ENCODE measurements at regions not wholly inside any gene's neighbourhood (a gene's known extent, or its start where the extent isn't known, plus 50 kb on each side); places are given as distances from the start of the nearest gene placed in this dataset.

DNA sequence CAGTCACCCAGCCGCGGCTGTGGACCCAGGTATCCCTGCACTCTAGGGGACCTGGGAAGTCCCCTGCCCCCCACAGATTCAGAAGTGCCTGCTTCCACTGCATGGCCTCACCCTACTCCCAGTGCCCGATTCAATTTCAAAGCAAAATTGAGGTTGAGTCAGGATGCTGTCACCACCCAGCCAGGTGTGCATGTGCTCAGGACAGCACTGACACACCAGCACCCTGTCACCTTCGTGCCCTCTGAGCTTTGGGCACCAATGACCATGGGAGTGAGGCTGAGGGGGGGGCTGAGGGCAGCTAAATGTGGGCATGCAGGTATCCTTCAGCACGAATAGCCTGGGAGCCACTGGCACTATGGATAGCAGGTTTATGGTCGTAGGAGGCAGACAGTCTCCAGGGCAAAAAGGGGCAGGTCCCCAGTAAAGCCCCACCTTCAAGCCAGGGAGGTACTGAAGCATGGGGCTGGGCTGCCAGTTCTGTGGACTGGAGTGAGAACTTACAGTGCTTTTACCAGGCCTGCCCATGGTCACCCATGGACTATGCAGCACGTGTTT, 1151.6 kb upstream of the CDH6 start:
- Histone ChIP-seq H3K27ac (ENCODE audit: low read depth, low read length) (no peak overlapping the region), H3K79me2 (ENCODE audit: control insufficient read depth in 1 of 2, insufficient read depth in 2 of 2, low read length in 2 of 2) (no peaks in the 10 kb centered on the region)
- CTCF ChIA-PET (ENCODE audit: partially characterized antibody), result interaction anchor here (0.6 to 2.2 kb wide), 8 partner anchors 8 to 850 kb away, joined by 3 to 21 read pairs (median 5); no protein-coding TSS in a partner anchor

More for the DNA sequence above, 1151.6 kb upstream of the CDH6 start:
- DNase-seq (ENCODE audit: low read depth in 1 of 2, low spot score in 2 of 2), result no peak
- no peak overlapping the region for H2BK12ac ChIP-seq (ENCODE audit: low read depth, low read length)
- H2AK5ac ChIP-seq (ENCODE audit: low read depth, low read length), result no peak overlapping the region
- no peak for TF ChIP-seq NRF1 (IDR thresholded peaks at IDR 0.05; ENCODE audit: low read depth, low read length)
- no peak for TF ChIP-seq SP1 (IDR thresholded peaks at IDR 0.05; ENCODE audit: low read depth, low read length)
- TF ChIP-seq POU5F1 (IDR thresholded peaks at IDR 0.05; ENCODE audit: low read depth, low read length), result no peak
- TF ChIP-seq ZNF274 (IDR thresholded peaks at IDR 0.05; ENCODE audit: borderline replicate concordance, extremely low read depth, low read length), result no peak
- no peak for TF ChIP-seq FOSL1 (IDR thresholded peaks at IDR 0.05; ENCODE audit: insufficient read depth, low read depth, low read length)
- TF ChIP-seq, protein P1, sequence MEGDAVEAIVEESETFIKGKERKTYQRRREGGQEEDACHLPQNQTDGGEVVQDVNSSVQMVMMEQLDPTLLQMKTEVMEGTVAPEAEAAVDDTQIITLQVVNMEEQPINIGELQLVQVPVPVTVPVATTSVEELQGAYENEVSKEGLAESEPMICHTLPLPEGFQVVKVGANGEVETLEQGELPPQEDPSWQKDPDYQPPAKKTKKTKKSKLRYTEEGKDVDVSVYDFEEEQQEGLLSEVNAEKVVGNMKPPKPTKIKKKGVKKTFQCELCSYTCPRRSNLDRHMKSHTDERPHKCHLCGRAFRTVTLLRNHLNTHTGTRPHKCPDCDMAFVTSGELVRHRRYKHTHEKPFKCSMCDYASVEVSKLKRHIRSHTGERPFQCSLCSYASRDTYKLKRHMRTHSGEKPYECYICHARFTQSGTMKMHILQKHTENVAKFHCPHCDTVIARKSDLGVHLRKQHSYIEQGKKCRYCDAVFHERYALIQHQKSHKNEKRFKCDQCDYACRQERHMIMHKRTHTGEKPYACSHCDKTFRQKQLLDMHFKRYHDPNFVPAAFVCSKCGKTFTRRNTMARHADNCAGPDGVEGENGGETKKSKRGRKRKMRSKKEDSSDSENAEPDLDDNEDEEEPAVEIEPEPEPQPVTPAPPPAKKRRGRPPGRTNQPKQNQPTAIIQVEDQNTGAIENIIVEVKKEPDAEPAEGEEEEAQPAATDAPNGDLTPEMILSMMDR (IDR thresholded peaks at IDR 0.05; ENCODE audit: control extremely low read depth in 1 of 3, insufficient read depth in 1 of 3, low read depth in 1 of 3, low read length in 3 of 3), result no peak
- TF ChIP-seq BACH1 (IDR thresholded peaks at IDR 0.05; ENCODE audit: low read length), result no peak
- no peaks in the 10 kb centered on the region; a peak in 1 of 7 replicates for H3K4me1 ChIP-seq (replicated peaks in 1 of 4; ENCODE audit: control insufficient read depth in 3 of 4, insufficient read depth in 4 of 4, low read length in 3 of 4)
- no peak overlapping the region for H4K5ac ChIP-seq (ENCODE audit: insufficient read length, low read depth, low read length)
- no peak overlapping the region for H3K9ac ChIP-seq (replicated peaks in 1 of 4; ENCODE audit: extremely low read depth in 1 of 4, low read depth in 3 of 4, low read length in 3 of 4)
- no peak overlapping the region for H2BK15ac ChIP-seq (ENCODE audit: low read length)
- no peaks in the 10 kb centered on the region for H3K23me2 ChIP-seq (ENCODE audit: low read depth, low read length)
- H2BK5ac ChIP-seq (ENCODE audit: low read depth, low read length), result no peak overlapping the region
- 87% methylated on average over 7 of the region's 7 CpGs; no CpG with 5 or more reads in 1 of the 2 experiments for WGBS, 2 experiments (ENCODE audit: extremely low coverage in 1 of 2, insufficient coverage in 1 of 2, insufficient read length in 1 of 2, insufficient replicate concordance in 2 of 2, low coverage in 1 of 2, low lambda C conversion rate in 2 of 2, missing lambda C conversion rate in 1 of 2)
- no peak overlapping the region for H2AFZ ChIP-seq (ENCODE audit: low read length)
- H4K91ac ChIP-seq (replicated peaks; ENCODE audit: insufficient read length, low read length), result no peak overlapping the region
- H3K4ac ChIP-seq (replicated peaks; ENCODE audit: insufficient read length, low read depth, low read length), result no peak overlapping the region
- no peak overlapping the region for H2BK120ac ChIP-seq (replicated peaks; ENCODE audit: low read depth, low read length)
- H3K4me3 ChIP-seq (ENCODE audit: extremely low read depth in 1 of 4, insufficient read depth in 2 of 4, low read depth in 3 of 4, low read length in 4 of 4), result no peak overlapping the region
- H4K20me1 ChIP-seq (replicated peaks in 1 of 2; ENCODE audit: control insufficient read depth in 1 of 2, insufficient read depth in 2 of 2, low read length in 2 of 2), result no peaks in the 10 kb centered on the region
- H3K18ac ChIP-seq (ENCODE audit: extremely low read depth, low read length), result no peak overlapping the region
- H3K23ac ChIP-seq (ENCODE audit: insufficient read length), result no peak overlapping the region
- FAIRE-seq, result no peak
- no peak overlapping the region for H3K14ac ChIP-seq (ENCODE audit: insufficient read length)
- no peaks in the 10 kb centered on the region for H3K9me3 ChIP-seq (ENCODE audit: insufficient read depth in 2 of 2, low read depth in 1 of 2, low read length in 1 of 2)
- H3K56ac ChIP-seq (replicated peaks; ENCODE audit: insufficient read length, low read depth, low read length), result no peak overlapping the region
- no peaks in the 10 kb centered on the region for H3K36me3 ChIP-seq (ENCODE audit: control insufficient read depth in 2 of 4, insufficient read depth in 4 of 4, low read length in 3 of 4)
- no peak overlapping the region for H4K8ac ChIP-seq (ENCODE audit: extremely low read depth, insufficient read depth, low read length)
- H2BK20ac ChIP-seq (ENCODE audit: low read length), result no peak overlapping the region
- H3K4me2 ChIP-seq (ENCODE audit: insufficient read depth in 1 of 2, low read depth in 2 of 2, low read length in 2 of 2), result no peak overlapping the region
- H3K27me3 ChIP-seq (replicated peaks in 1 of 4; ENCODE audit: control insufficient read depth in 3 of 4, extremely low read depth in 1 of 4, insufficient read depth in 3 of 4, low read length in 3 of 4), result no peaks in the 10 kb centered on the region
- POLR2A ChIA-PET (ENCODE audit: partially characterized antibody), result no interaction called here
- H3K79me1 ChIP-seq (ENCODE audit: low read depth, low read length), result no peaks in the 10 kb centered on the region

Measured in H1 (cell line).